HepG2 (cell line): ENCODE measurements at regions not wholly inside any gene's neighbourhood (a gene's known extent, or its start where the extent isn't known, plus 50 kb on each side); places are given as distances from the start of the nearest gene placed in this dataset.

ENCODE experiments used
- ATAC-seq: fragments of 200-7000 bp; cut with Tn5 transposase; 3 replicates; pipeline ENCODE4 v1.9.1; 2020; ENCODE audit warnings: mild to moderate bottlenecking, moderate library complexity
- BruUV-seq: library from RNA; stranded (reverse); fragments of 400-500 nt; replicated peaks from 2 replicates; lab custom pipeline; 2021; lab: Mats Ljungman, UMichigan
- CTCF ChIA-PET: fragments of 300-600 bp; formaldehyde crosslinking; extraction: SDS; loops from one replicate; lab custom pipeline; 2021; ENCODE audit warnings: low total read pairs, inconsistent platforms, low intra/inter-chr PET ratio; lab: Yijun Ruan, JAX
- POLR2A ChIA-PET: fragments of 350-600 bp; sonication (Branson Sonifier 250); formaldehyde crosslinking; loops from one replicate; lab custom pipeline; 2020; ENCODE audit warnings: antibody characterized with exemption, inconsistent platforms; lab: Yijun Ruan, JAX
- DNase-seq: peaks from one replicate; pipeline ENCODE4 v3.0.0-alpha.2; 2015; ENCODE audit warnings: low spot score
- FAIRE-seq: peaks from 3 replicates; lab custom pipeline; 2011; peaks lifted over from hg19 to GRCh38; lab: Jason Lieb, UNC
- H2AFZ ChIP-seq: one replicate; pipeline ENCODE4 v1.6.1; 2011; ENCODE audit warnings: low read length, inconsistent platforms
- H3K27ac ChIP-seq: fragments of 300-600 bp; 3 replicates; pipeline ENCODE4 v1.8.0; 2011; ENCODE audit warnings: mixed run types, mild to moderate bottlenecking, mixed read lengths, low read length, inconsistent platforms; ENCODE audit not compliant: insufficient read depth; ENCODE audit errors: extremely low read length
- H3K27me3 ChIP-seq, 2 experiments: fragments of 200-600 bp in 1 of 2; 2 replicates in 1 of 2; 3 replicates in 1 of 2; pipeline versions ENCODE4 v1.6.0 to v1.8.0; 2011; ENCODE audit warnings: low read length in 2 of 2, mild to moderate bottlenecking in 2 of 2, moderate library complexity in 2 of 2, inconsistent platforms in 1 of 2; ENCODE audit not compliant: insufficient read depth in 2 of 2, control insufficient read depth in 1 of 2
- H3K36me3 ChIP-seq, 2 experiments: fragments of 200-600 bp in 1 of 2; replicated peaks in 1 of 2; 2 replicates in 1 of 2; 3 replicates in 1 of 2; pipeline versions ENCODE4 v1.5.1 to v1.8.0; 2011; ENCODE audit warnings: low read length in 2 of 2, inconsistent platforms in 1 of 2; ENCODE audit not compliant: insufficient read depth in 2 of 2, control insufficient read depth in 1 of 2
- H3K4me1 ChIP-seq: 2 replicates; pipeline ENCODE4 v1.5.1; 2012; ENCODE audit warnings: low read length, inconsistent platforms; ENCODE audit not compliant: insufficient read depth
- H3K4me2 ChIP-seq: 2 replicates; pipeline ENCODE4 v1.6.0; 2011; ENCODE audit warnings: low read depth, low read length, inconsistent platforms
- H3K4me3 ChIP-seq, 3 experiments: fragments of 200-600 bp in 1 of 3; sonication (generic), shearing (Covaris generic) in 1 of 3; replicated peaks in 1 of 3; 2 replicates each; pipeline ENCODE4 v1.5.1; 2011 to 2016; ENCODE audit warnings: low read length in 3 of 3, inconsistent platforms in 2 of 3, low read depth in 2 of 3, mild to moderate bottlenecking in 2 of 3, control low read depth in 1 of 3, mixed read lengths in 1 of 3; ENCODE audit not compliant: insufficient read depth in 1 of 3
- H3K79me2 ChIP-seq: one replicate; pipeline ENCODE4 v1.6.1; 2011; ENCODE audit warnings: low read length, inconsistent platforms; ENCODE audit not compliant: insufficient read depth
- H3K9ac ChIP-seq: 2 replicates; pipeline ENCODE4 v1.6.0; 2011; ENCODE audit warnings: mild to moderate bottlenecking, low read depth, low read length, inconsistent platforms; ENCODE audit not compliant: insufficient read depth
- H3K9me3 ChIP-seq: 2 replicates; pipeline ENCODE4 v1.5.1; 2012; ENCODE audit warnings: mild to moderate bottlenecking, low read length
- H4K20me1 ChIP-seq: 2 replicates; pipeline ENCODE4 v1.6.0; 2011; ENCODE audit warnings: inconsistent platforms, mild to moderate bottlenecking, low read length, moderate library complexity; ENCODE audit not compliant: insufficient read depth
- ATRX ChIP-seq: sonication (generic); formaldehyde crosslinking; IDR thresholded peaks from 2 replicates; pipeline ENCODE4 v1.4.0; 2020; ENCODE audit warnings: missing genetic modification reagents, borderline replicate concordance
- FOSL1 ChIP-seq: sonication (generic); formaldehyde crosslinking; IDR thresholded peaks from 2 replicates; pipeline ENCODE4 v1.9.0; 2021; ENCODE audit warnings: missing genetic modification reagents, borderline replicate concordance
- JUN ChIP-seq: sonication (generic); formaldehyde crosslinking; IDR thresholded peaks from 2 replicates; pipeline ENCODE4 v1.4.0; 2020; ENCODE audit warnings: mild to moderate bottlenecking, missing genetic modification reagents
- ZNF251 ChIP-seq: sonication (generic); formaldehyde crosslinking; IDR thresholded peaks from 2 replicates; pipeline ENCODE4 v1.9.0; 2021; ENCODE audit warnings: mild to moderate bottlenecking, missing genetic modification reagents
- ZNF589 ChIP-seq: sonication (generic); formaldehyde crosslinking; conservative IDR thresholded peaks from 2 replicates; pipeline ENCODE4 v1.8.0; 2022; ENCODE audit warnings: mild to moderate bottlenecking, moderate library complexity, missing genetic modification reagents
- ZNF775 ChIP-seq: sonication (generic); formaldehyde crosslinking; IDR thresholded peaks from 2 replicates; pipeline ENCODE4 v1.4.0; 2020; ENCODE audit warnings: missing genetic modification reagents, mild to moderate bottlenecking, moderate library complexity, borderline replicate concordance
- ZNF878 ChIP-seq: sonication (generic); formaldehyde crosslinking; IDR thresholded peaks from 2 replicates; pipeline ENCODE4 v1.8.1; 2023; ENCODE audit warnings: mild to moderate bottlenecking, missing genetic modification reagents, moderate library complexity
- ZZZ3 ChIP-seq: sonication (generic); formaldehyde crosslinking; IDR thresholded peaks from 2 replicates; pipeline ENCODE4 v1.4.0; 2020; ENCODE audit warnings: missing genetic modification reagents, mild to moderate bottlenecking, borderline replicate concordance
- WGBS: methylation state at CpG from one replicate; pipeline ENCODE4 v1.1.6; 2017; ENCODE audit warnings: low lambda C conversion rate; 5-methylcytosine and 5-hydroxymethylcytosine counted together
- in situ Hi-C: cut with HindIII; loops from 2 replicates; pipeline ENCODE4 v1.10.0; 2017; ENCODE audit warnings: low pct_unique_long_range_greater_than_20kb; ENCODE audit not compliant: extremely low pct_ligation_motif_present
- intact Hi-C: fragments of 100-400 bp; cut with micrococcal nuclease; formaldehyde crosslinking; loops from one replicate; pipeline ENCODE4 v1.10.0; 2022; ENCODE audit not compliant: unreplicated experiment
- TF ChIP-seq, protein P1 (sequence below): sonication (generic); formaldehyde crosslinking; IDR thresholded peaks from 2 replicates; pipeline ENCODE4 v1.5.1; 2020; ENCODE audit warnings: mild to moderate bottlenecking, missing genetic modification reagents, moderate library complexity
- TF ChIP-seq, protein P2 (sequence below): sonication (generic); formaldehyde crosslinking; IDR thresholded peaks from 2 replicates; pipeline ENCODE4 v1.4.0; 2020; ENCODE audit warnings: missing genetic modification reagents, borderline replicate concordance

DNA sequence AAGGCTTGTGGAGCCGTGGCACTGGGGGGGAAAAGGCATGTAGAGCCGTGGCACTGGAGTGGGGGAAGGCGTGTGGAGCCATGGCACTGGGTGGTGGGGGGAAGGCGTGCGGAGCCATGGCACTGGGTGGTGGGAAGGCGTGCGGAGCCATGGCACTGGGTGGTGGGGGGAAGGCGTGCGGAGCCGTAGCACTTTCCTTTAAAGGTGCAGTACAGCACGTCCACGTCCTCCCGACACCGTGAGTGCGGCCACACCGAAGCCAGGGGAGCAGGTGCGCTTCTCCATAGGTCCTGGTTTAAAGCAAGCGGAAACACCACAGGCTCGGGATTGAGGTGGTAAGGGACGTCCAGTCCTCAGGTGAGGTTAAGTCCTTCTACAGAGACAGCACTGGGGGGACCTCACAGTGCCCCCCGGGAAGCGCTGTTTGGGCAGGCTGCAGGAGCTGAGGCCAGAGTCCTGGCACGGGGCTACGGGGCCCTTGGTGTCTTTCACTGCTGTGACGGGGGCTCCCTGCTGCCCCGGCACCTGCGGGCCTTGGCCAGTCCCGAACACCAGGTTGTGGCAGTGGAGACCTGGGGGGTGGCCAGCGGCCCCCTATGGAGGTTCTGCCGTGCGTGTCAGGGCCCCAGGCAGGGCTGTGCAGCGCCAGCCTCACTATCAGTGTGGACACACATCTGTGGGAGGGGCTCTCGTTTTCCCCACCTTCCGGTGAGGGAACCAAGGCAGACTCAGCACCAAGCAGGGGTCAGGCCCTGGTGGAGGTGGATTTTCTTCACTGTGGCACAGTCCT, 93.0 kb upstream of the CTDP1 start (continued):
- TF ChIP-seq ZNF775 (CRISPR knock-in tag): no peak
- no peak for TF ChIP-seq ATRX
- no peak for TF ChIP-seq JUN

DNA sequence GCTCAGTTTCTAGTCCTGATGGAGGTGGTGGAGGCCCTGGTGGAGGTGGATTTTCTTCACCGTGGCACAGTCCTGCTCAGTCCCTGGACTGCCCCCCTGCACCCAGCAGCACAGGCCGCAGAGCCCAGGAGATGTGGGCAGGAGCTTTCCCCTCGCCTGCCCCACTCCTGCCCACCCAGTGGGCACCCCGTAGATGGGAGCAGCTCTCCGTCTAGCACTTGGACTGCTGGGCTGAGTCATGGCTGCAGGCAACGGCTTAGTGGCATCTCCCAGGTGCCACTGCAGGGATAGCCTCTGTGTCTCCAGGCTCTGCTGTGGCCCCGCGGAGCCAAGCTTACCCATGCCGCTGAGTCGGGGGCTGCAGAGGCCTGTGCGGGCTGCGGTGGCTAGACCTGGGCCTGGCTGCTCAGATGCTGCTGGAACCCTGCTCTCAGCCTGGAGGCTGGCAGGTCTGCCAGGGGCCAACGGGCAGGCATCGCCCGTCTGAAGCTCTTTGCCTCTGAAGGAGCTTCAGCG, 92.3 kb upstream of the CTDP1 start:
- no peak for ATAC-seq
- H3K79me2 ChIP-seq: no peaks in the 10 kb centered on the region
- H3K4me1 ChIP-seq: peaks cover 43% of the 10 kb centered on the region
- no peak for TF ChIP-seq FOSL1 (CRISPR knock-in tag)
- TF ChIP-seq ZZZ3 (CRISPR knock-in tag): no peak
- TF ChIP-seq, protein P1, sequence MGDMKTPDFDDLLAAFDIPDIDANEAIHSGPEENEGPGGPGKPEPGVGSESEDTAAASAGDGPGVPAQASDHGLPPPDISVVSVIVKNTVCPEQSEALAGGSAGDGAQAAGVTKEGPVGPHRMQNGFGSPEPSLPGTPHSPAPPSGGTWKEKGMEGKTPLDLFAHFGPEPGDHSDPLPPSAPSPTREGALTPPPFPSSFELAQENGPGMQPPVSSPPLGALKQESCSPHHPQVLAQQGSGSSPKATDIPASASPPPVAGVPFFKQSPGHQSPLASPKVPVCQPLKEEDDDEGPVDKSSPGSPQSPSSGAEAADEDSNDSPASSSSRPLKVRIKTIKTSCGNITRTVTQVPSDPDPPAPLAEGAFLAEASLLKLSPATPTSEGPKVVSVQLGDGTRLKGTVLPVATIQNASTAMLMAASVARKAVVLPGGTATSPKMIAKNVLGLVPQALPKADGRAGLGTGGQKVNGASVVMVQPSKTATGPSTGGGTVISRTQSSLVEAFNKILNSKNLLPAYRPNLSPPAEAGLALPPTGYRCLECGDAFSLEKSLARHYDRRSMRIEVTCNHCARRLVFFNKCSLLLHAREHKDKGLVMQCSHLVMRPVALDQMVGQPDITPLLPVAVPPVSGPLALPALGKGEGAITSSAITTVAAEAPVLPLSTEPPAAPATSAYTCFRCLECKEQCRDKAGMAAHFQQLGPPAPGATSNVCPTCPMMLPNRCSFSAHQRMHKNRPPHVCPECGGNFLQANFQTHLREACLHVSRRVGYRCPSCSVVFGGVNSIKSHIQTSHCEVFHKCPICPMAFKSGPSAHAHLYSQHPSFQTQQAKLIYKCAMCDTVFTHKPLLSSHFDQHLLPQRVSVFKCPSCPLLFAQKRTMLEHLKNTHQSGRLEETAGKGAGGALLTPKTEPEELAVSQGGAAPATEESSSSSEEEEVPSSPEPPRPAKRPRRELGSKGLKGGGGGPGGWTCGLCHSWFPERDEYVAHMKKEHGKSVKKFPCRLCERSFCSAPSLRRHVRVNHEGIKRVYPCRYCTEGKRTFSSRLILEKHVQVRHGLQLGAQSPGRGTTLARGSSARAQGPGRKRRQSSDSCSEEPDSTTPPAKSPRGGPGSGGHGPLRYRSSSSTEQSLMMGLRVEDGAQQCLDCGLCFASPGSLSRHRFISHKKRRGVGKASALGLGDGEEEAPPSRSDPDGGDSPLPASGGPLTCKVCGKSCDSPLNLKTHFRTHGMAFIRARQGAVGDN (CRISPR knock-in tag): 0 out of 2 replicates have a peak, but pooled peaks have one; percentile 10
- TF ChIP-seq ZNF251 (CRISPR knock-in tag): no peak
- TF ChIP-seq ZNF589: no peak
- TF ChIP-seq, protein P2, sequence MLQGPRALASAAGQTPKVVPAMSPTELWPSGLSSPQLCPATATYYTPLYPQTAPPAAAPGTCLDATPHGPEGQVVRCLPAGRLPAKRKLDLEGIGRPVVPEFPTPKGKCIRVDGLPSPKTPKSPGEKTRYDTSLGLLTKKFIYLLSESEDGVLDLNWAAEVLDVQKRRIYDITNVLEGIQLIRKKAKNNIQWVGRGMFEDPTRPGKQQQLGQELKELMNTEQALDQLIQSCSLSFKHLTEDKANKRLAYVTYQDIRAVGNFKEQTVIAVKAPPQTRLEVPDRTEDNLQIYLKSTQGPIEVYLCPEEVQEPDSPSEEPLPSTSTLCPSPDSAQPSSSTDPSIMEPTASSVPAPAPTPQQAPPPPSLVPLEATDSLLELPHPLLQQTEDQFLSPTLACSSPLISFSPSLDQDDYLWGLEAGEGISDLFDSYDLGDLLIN (CRISPR knock-in tag): no peak
- TF ChIP-seq ATRX: no peak
- no peak for TF ChIP-seq ZNF878 (CRISPR knock-in tag)
- TF ChIP-seq, all 625 proteins: peak for 1
- CTCF ChIA-PET: no interaction called here
- Histone ChIP-seq H2AFZ (no peak overlapping the region), H3K27ac (no peak overlapping the region), H3K36me3 (no peaks in the 10 kb centered on the region), H3K27me3 (peaks cover 12 to 48% of the 10 kb centered on the region in 2 experiments; a peak in 4 of 5 replicates), H3K9ac (no peak overlapping the region), H3K4me3 (no peak overlapping the region), H3K9me3 (no peaks in the 10 kb centered on the region), H3K4me2 (no peak overlapping the region), H4K20me1 (no peaks in the 10 kb centered on the region)
- no peak for FAIRE-seq
- BruUV-seq: no TSS peak
- in situ Hi-C loops (no loop called here), intact Hi-C loops (no loop called here)
- DNase-seq: no peak
- POLR2A ChIA-PET: no interaction called here
- WGBS: 32% methylated on average over 5 of the region's 16 CpGs
